BLaER1 treated with 17β-estradiol and CSF1 and Interleukin-3, amounts not matched to agents 10 nM and 100 nM (cell line): ENCODE measurements at regions not wholly inside any gene's neighbourhood (a gene's known extent, or its start where the extent isn't known, plus 50 kb on each side); places are given as distances from the start of the nearest gene placed in this dataset.

Experiments used
- H3K27ac ChIP-seq, 11 experiments: shearing (Covaris generic); formaldehyde crosslinking; 2 replicates each; pipeline ENCODE4 v1.8.1; 2022
- H3K27me3 ChIP-seq, 11 experiments: shearing (Covaris generic); formaldehyde crosslinking; 2 replicates each; pipeline ENCODE4 v1.8.1; 2022
- H3K36me3 ChIP-seq, 11 experiments: shearing (Covaris generic); formaldehyde crosslinking; 2 replicates each; pipeline ENCODE4 v1.8.1; 2022
- H3K4me1 ChIP-seq, 10 experiments: shearing (Covaris generic); formaldehyde crosslinking; 2 replicates each; pipeline ENCODE4 v1.8.1; 2022
- H3K4me2 ChIP-seq, 11 experiments: shearing (Covaris generic); formaldehyde crosslinking; 2 replicates each; pipeline ENCODE4 v1.8.1; 2022
- H3K4me3 ChIP-seq, 10 experiments: shearing (Covaris generic); formaldehyde crosslinking; 2 replicates each; pipeline ENCODE4 v1.8.1; 2022
- H3K9ac ChIP-seq, 11 experiments: shearing (Covaris generic); formaldehyde crosslinking; 2 replicates each; pipeline ENCODE4 v1.8.1; 2022
- H3K9me3 ChIP-seq, 11 experiments: shearing (Covaris generic); formaldehyde crosslinking; replicated peaks in 1 of 11; 2 replicates each; pipeline ENCODE4 v1.8.1; 2022
- H4K20me1 ChIP-seq, 11 experiments: shearing (Covaris generic); formaldehyde crosslinking; 2 replicates each; pipeline ENCODE4 v1.8.1; 2022
- Cebpa-rat ChIP-seq, 11 experiments: shearing (Covaris generic); IDR thresholded peaks; 2 replicates each; pipeline ENCODE4 v1.8.1; 2022

DNA sequence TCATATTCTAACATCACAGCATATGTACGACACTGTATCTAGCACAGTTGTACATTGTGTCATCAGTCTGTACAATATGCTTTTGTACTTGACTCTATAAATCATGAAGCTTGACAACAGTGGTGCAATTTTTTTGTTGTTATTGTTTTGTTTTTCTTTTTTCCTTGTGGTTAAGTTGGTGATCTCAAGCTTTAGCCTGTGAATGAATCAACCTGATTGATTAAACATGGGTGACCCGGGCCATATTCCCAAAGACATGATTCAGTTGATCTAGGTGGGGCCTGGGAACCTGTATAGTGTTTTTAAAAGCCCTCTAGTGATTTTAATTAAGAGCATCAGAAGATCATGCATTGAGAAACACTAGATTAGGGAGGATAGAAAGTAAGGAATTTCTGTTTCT lies 101.8 kb upstream of the AADACL2 start:
- H4K20me1 ChIP-seq = no peaks in the 10 kb centered on the region
- TF ChIP-seq Cebpa-rat (IDR thresholded peaks at IDR 0.05) = no peak
- H3K36me3 ChIP-seq = no peaks in the 10 kb centered on the region
- H3K9ac ChIP-seq = no peak overlapping the region
- H3K27ac ChIP-seq = no peak overlapping the region
- no peak overlapping the region for H3K4me2 ChIP-seq
- no peaks in the 10 kb centered on the region for H3K4me1 ChIP-seq
- H3K9me3 ChIP-seq = no peaks in the 10 kb centered on the region
- H3K4me3 ChIP-seq = no peak overlapping the region
- H3K27me3 ChIP-seq = no peaks in the 10 kb centered on the region

DNA sequence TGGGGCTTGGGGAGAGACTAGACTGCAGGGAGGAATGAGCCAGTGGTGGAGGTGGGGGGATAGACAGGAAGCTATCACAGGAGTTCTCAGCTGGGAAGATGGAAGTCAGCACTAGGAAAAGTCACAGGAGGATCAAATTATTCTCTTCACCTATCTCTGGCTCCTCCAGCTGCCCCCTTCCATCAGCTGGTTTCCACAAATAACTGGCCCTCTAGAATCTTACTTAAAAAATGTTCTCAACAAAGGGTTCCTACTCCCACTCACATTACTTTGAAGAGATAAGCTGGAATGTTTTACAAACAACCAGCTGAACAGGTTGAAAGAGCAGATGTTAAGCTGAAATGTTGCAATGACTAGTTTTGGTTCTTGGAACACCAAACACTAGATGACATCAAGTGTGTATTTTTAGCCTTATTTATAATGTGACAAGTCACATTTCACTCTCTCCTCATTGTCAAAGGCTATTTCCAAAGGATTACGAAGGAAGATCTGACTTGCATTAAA lies 102.7 kb upstream of the AADACL2 start:
- Histone ChIP-seq H3K9ac (no peak overlapping the region), H3K27me3 (no peaks in the 10 kb centered on the region), H3K4me3 (no peak overlapping the region), H4K20me1 (no peaks in the 10 kb centered on the region), H3K36me3 (no peaks in the 10 kb centered on the region), H3K4me2 (no peak overlapping the region), H3K9me3 (no peaks in the 10 kb centered on the region), H3K27ac (no peak overlapping the region), H3K4me1 (no peaks in the 10 kb centered on the region)
- TF ChIP-seq Cebpa-rat (IDR thresholded peaks at IDR 0.05) = no peak

DNA sequence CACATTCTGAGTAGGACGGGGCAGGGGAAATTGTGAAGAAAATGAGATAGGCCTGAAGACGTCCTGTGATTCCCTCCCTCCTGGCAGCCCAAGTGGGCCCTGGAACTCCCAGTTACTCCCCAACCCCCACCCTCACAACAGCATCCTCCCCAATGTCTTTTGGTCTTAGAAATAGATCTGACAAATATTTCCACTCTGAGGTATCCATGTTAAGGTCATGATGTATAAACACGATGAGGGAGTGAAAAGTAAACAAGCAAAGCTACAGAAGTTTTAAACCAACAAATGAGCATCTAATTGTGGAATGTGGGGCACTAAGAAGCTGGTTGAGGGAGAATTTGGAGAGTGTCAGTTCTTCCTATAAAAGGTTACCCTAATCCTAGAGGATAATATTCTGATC lies 103.7 kb upstream of the AADACL2 start:
- Histone ChIP-seq H3K9ac (no peak overlapping the region), H4K20me1 (no peaks in the 10 kb centered on the region), H3K4me1 (no peaks in the 10 kb centered on the region), H3K36me3 (no peaks in the 10 kb centered on the region), H3K4me2 (no peak overlapping the region), H3K27me3 (no peaks in the 10 kb centered on the region), H3K9me3 (no peaks in the 10 kb centered on the region), H3K4me3 (no peak overlapping the region), H3K27ac (no peak overlapping the region)
- TF ChIP-seq Cebpa-rat (IDR thresholded peaks at IDR 0.05) = no peak

DNA sequence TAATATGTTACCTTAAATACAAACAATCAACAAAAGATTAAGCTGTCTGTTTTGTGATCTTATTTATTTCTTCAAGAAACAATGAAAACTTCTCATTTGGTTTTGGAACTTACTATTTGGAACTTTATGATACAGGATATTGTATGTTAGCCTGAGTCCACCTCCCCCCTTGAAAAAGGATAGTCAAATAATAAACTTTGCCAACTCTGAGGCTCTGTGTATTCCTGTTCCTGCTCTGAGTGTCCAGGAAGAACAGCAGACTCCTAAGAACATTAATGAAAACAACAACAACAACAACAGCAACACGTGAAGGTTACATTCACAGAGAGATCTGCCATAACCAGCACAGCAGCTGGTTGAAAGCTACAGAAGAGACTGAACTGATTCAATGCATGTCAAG lies 108.1 kb upstream of the AADACL2 start:
- Histone ChIP-seq H4K20me1 (no peaks in the 10 kb centered on the region), H3K4me1 (no peaks in the 10 kb centered on the region; a peak in 1 of 20 replicates)
- no peak for TF ChIP-seq Cebpa-rat (IDR thresholded peaks at IDR 0.05)

DNA sequence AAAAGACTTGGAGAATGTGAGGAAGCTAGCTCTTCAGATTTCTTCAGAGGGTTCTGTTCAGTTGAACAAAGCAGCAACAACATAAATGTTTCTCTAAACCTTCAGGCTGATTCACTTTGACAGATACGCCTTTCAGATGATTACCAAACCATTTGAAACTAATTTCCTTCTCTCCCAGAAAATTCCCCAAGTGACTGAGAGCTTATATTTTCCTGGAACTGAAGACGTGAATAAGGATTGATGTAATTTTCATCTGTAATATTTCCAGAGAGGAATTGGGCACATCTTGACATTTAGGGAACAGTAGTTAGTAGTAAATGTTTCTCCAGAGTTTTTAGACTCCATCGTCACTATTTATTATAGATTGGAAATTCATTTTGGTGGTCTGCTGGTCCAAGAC lies 108.6 kb upstream of the AADACL2 start:
- no peaks in the 10 kb centered on the region for H4K20me1 ChIP-seq

More for the DNA sequence above, 108.1 kb upstream of the AADACL2 start:
- Histone ChIP-seq H3K9ac (no peak overlapping the region), H3K9me3 (no peaks in the 10 kb centered on the region), H3K27ac (no peak overlapping the region), H3K36me3 (no peaks in the 10 kb centered on the region), H3K4me3 (no peak overlapping the region), H3K4me2 (no peak overlapping the region), H3K27me3 (no peaks in the 10 kb centered on the region)

DNA sequence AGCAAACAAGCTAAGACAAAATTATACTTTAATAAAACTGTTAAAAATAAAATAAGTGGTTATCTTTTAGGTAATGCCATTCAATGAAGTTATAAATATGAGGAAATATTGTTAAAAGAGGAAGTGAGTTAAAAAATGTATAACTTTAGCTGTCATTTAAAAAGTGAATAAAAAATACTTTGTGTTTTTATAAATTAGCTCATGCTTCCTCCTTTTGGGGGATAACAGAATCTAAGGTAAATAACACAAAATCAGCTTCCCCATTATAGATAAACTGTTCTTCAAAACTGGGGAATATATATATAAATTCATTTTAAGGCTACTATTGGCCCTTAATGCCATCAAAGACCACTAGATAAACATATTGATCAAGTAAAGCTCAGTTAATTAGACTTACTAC lies 113.7 kb upstream of the AADACL2 start:
- no peaks in the 10 kb centered on the region for H3K27me3 ChIP-seq
- peaks cover 0 to 5% (median 0%) of the 10 kb centered on the region in 10 experiments; a peak in 2 of 20 replicates for H3K4me1 ChIP-seq

More for the DNA sequence above, 108.6 kb upstream of the AADACL2 start:
- no peak overlapping the region for H3K4me2 ChIP-seq
- H3K36me3 ChIP-seq = no peaks in the 10 kb centered on the region
- no peaks in the 10 kb centered on the region for H3K27me3 ChIP-seq
- no peak overlapping the region for H3K4me3 ChIP-seq
- H3K9ac ChIP-seq = no peak overlapping the region
- peaks cover 0 to 5% (median 0%) of the 10 kb centered on the region in 10 experiments; a peak in 2 of 20 replicates for H3K4me1 ChIP-seq
- no peak overlapping the region for H3K27ac ChIP-seq
- H3K9me3 ChIP-seq = no peaks in the 10 kb centered on the region
- no peak for TF ChIP-seq Cebpa-rat (IDR thresholded peaks at IDR 0.05)

DNA sequence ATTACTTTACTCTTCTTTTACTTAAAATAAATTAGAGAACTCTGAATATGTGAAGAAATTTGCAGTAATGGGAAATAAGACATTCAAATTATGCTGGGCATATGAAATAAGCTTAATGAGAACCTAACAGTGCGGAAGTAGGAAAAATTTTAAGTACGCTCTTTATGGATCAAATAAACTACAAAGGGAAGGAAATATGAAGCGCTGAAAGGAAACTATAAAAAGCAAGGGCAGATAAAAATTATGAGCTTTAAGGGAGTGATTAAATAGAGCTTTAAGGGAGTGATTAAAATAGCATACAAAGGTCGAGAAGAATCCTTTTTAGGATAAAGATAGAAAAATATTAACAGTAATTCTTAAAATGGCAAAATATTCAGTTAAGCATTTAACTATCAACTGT lies 118.3 kb upstream of the AADACL2 start:
- TF ChIP-seq Cebpa-rat (IDR thresholded peaks at IDR 0.05) = no peak
- Histone ChIP-seq H3K9ac (no peak overlapping the region), H3K4me1 (peaks cover 0 to 4% (median 0%) of the 10 kb centered on the region in 10 experiments; a peak in 2 of 20 replicates), H4K20me1 (no peaks in the 10 kb centered on the region), H3K9me3 (no peaks in the 10 kb centered on the region), H3K27me3 (no peaks in the 10 kb centered on the region), H3K4me3 (no peak overlapping the region), H3K36me3 (no peaks in the 10 kb centered on the region), H3K27ac (no peak overlapping the region), H3K4me2 (no peak overlapping the region)

More for the DNA sequence above, 113.7 kb upstream of the AADACL2 start:
- Histone ChIP-seq H3K9ac (no peak overlapping the region), H3K36me3 (no peaks in the 10 kb centered on the region), H3K4me2 (no peak overlapping the region), H4K20me1 (no peaks in the 10 kb centered on the region), H3K4me3 (no peak overlapping the region), H3K9me3 (no peaks in the 10 kb centered on the region), H3K27ac (no peak overlapping the region)
- no peak for TF ChIP-seq Cebpa-rat (IDR thresholded peaks at IDR 0.05)

DNA sequence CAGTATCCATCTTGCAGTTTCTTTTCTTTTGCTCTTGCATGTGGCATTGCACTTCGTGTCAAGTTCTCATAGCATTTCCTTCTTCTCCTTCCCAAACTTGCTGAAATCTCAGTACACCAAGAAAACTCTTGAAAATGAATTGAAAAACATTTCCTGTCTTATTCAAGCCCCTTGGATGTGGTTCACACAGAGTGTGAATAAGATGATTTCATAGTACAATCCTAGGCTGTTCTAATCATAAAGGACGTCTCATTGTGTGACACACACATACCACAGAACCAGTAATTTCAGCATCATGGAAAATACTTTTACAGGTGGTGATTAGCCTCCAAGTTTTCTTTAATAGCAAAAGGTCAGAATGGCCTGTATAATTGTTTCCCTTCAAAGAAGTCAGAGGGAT lies 121.6 kb upstream of the AADACL2 start:
- H3K4me1 ChIP-seq = no peaks in the 10 kb centered on the region
- no peaks in the 10 kb centered on the region for H3K27me3 ChIP-seq
- no peaks in the 10 kb centered on the region for H3K36me3 ChIP-seq
- H3K27ac ChIP-seq = no peak overlapping the region
- H3K4me2 ChIP-seq = no peak overlapping the region
- no peaks in the 10 kb centered on the region for H4K20me1 ChIP-seq
- H3K9me3 ChIP-seq = no peaks in the 10 kb centered on the region
- H3K9ac ChIP-seq = no peak overlapping the region
- TF ChIP-seq Cebpa-rat (IDR thresholded peaks at IDR 0.05) = no peak
- H3K4me3 ChIP-seq = no peak overlapping the region

DNA sequence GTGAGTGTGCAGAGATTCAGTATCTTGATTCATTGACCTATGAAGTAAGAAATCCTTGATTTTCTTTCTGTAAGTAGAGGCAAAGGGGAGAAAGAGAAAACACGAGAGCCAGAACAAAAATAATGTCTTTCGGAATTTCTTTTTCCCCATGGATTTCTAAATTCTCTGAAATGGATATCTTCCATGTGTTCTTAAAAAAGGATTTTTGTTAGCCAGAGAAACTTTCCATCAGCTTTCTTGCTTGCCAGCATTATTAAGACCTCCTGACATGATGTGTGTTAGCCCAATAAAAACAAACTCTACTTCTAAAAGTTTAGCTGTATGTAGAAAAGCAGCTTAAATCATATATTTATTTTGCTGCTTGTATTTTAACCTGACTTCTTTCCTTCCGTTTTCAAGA lies 122.3 kb upstream of the AADACL2 start:
- Histone ChIP-seq H3K4me2 (no peak overlapping the region), H3K27me3 (no peaks in the 10 kb centered on the region), H3K27ac (no peak overlapping the region), H3K9me3 (no peaks in the 10 kb centered on the region), H3K4me1 (no peaks in the 10 kb centered on the region), H3K36me3 (no peaks in the 10 kb centered on the region), H3K4me3 (no peak overlapping the region), H4K20me1 (no peaks in the 10 kb centered on the region), H3K9ac (no peak overlapping the region)
- no peak for TF ChIP-seq Cebpa-rat (IDR thresholded peaks at IDR 0.05)

DNA sequence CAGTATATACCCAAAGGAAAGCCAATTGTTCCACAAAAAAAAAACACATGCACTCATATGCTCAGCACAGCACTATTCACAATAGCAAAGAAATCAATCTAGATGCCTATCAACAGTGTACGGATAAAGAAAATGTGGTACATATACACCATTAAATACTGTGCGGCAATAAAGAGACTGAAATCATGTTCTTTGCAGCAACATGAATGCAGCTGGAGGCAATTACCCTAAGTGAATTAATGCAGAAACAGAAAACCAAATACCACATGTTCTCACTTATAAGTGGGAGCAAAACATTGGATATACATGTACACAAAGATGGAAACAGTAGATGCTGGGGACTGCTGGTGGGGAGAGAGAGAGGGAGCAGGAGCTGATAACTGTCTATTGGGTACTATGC lies 124.2 kb upstream of the AADACL2 start:
- no peak overlapping the region for H3K4me3 ChIP-seq
- H3K9ac ChIP-seq = no peak overlapping the region
- TF ChIP-seq Cebpa-rat (IDR thresholded peaks at IDR 0.05) = no peak
- no peaks in the 10 kb centered on the region for H4K20me1 ChIP-seq
- H3K9me3 ChIP-seq = no peaks in the 10 kb centered on the region
- no peak overlapping the region for H3K4me2 ChIP-seq
- no peaks in the 10 kb centered on the region for H3K36me3 ChIP-seq
- H3K27ac ChIP-seq = no peak overlapping the region
- no peaks in the 10 kb centered on the region for H3K4me1 ChIP-seq
- H3K27me3 ChIP-seq = no peaks in the 10 kb centered on the region
